IPS-NIHi7 (cell line): ENCODE measurements at regions not wholly inside any gene's neighbourhood (a gene's known extent, or its start where the extent isn't known, plus 50 kb on each side); places are given as distances from the start of the nearest gene placed in this dataset.

Experiments
- DNase-seq: peaks from one replicate; pipeline ENCODE4 v3.0.0; 2012; ENCODE audit warnings: mixed read lengths; ENCODE audit errors: extremely low spot score

DNA sequence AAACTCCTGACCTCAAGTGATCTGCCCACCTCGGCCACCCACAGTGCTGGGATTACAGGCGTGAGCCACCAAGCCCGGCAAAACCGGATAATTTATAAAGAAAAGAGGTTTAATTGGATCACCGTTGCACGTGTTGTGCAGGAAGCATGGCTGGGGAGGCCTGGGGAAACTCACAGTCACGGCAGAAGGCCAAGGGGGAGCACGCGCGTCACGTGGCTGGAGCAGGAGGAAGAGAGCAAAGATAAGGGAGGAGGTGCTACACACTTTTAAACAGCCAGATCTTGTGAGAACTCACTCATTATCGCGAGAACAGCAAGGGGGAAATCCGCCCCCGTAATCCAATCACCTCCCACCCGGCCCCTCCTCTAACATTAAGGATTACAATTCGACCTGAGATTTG lies 177.9 kb upstream of the TENM3 start:
- DNase-seq: no peak

DNA sequence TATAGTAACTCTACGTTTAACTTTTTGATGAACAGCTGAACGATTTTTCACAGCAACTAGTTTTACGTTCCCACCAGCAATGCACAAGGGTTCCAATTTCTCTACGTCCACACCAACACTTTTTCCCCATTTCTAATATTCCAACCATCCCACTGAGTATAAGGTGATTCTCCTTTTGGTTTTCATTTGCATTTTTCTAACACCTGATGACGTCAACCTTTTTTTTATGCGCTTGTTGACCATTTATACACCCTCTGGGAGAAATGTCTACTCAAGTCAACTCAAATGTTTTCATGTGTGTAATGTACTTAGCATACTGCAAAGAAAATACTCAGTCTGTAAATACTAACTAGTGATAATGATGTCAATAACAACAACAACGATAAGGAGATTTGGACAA lies 177.2 kb upstream of the TENM3 start:
- no peak for DNase-seq

DNA sequence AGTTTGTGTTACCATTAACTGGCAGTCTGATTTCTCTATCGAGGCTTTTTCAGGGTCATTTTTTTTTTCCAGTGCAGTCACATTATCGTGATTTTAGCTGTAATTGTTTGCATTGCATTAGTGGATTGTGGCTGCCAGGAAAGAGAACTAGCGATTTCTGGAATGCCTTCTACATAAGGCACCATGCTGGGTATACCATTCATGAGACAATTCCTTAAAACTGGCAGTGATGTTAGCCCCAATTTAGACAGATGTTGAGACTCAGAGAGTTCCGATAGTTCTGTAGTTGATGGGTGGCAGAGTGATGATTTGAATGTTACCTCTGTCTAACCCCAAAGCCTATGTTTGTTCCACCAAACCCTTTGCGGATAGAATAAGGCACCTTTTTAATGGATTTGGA lies 175.4 kb upstream of the TENM3 start:
- DNase-seq: no peak

DNA sequence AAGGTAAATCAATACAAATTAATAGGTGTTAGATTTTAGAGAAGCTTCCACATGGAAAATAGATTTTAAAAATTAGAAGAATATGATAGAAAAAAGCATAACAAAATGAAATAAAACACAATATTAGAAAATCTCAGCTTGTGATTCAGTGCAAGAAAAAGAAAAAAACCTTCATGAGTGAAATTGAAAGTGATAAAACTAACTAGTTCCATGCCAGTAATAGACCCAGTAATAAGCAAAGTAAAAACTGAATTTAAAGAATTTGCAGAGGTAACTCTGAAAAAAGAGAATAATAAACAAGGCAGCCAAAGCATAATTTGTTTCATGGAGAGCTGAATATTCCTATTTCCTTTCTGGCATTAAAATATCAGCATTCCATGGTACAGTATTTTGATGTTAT lies 174.3 kb upstream of the TENM3 start:
- no peak for DNase-seq

DNA sequence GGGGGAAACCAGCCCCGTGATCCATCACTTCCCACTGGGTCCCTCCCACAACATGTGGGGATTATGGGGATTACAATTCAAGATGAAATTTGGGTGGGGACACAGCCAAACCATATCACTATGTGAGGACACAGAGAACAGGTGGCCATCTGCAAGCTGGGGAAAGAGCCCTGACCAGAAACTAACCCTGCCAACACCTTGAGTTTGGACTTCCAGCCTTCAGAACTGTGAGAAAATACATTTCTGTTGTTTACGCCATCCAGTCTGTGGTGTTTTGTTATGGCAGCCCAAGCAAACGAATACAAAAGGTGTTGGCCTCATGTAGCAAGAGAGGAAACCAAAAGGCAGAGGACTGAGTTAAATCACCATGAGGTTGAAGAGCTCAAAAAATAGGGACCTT lies 169.9 kb upstream of the TENM3 start:
- no peak for DNase-seq

DNA sequence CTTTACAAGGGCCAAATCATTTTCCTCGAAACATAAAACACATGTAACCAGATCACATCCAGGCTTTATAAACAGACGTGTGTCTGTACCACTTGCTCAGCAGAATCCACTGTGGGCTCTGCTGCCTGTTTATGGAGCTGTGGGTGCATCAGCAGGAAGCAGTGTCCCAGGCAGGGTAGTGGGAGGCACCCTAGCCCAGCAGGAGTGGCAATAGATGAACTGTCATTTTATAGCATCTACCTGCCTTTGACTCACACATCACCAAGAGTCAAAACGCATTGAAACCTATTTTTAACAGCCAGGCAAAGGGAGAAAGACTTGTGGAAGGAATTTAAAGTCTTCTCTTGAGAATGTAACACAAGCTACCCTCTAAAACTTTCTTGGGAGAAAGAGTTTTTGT lies 169.1 kb upstream of the TENM3 start:
- DNase-seq: no peak

DNA sequence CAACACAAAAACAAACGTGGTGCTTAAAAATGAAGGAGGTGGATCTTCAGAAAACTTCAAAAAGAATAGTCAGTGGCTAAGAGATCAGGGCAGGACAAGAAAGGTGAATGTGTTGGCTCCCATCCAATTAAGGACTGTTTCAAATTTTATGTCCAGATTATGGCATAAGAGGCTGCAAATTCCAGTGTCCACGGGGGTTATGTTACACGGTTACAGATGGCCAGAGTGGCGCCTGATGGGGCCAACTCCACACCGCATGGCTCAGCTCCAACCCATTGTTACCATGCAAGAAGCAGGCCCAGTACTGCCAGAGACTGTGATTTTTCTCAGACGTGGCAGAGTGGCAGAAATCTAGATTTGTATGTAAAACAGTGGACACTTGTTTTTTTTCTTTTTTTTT lies 168.4 kb upstream of the TENM3 start:
- no peak for DNase-seq

DNA sequence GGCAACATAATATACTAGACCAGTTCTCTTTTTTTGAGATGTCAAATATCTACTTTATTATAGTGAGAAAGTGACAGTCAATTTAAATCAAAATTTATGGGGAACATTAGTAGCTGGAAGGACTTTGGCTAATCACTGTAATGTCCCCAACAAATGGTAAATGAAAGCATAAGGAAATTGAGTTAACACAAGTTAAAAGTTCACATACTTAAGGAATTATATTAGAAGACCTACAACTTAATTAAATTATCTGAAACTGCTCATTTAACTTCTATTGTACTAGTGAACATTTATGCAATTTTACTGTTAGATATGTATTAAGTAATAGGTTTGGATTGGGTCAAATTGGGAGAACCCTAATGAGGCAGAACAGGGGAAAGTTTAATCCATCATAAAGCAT lies 160.3 kb upstream of the TENM3 start:
- no peak for DNase-seq

DNA sequence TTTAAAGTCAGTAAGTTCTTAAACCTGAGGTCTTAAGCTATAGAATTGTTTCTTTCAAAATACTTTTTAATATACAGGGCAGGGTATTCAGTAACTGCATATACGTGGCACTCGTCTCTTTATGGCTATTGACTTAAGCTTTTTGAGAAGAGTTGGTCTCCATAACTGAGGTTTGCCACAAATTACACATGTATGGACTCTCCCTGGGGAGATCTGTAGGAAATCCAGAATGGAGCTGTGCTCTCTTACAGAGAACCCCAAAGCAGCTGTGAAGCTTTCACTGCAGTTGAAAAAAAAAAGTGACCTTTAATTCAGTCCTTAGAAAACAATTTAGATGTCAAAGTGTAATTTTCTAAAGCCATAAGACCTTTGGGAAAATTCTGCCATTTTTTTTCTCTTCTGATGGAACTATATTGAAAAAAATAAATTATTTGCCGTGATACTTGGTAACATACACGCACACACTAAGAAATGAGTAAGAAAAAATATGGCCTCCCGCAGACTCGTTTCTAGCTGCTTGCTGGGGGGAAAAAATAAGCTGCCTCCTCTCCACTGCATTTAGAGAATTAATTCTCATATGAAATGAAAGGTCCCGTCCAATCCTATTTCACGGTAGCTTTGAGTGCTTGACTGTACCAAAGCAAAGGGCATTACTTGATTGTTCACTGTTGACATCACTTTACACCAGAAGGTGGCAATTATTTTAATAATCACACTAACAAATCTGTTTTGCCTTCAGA lies 159.4 kb upstream of the TENM3 start:
- no peak for DNase-seq

DNA sequence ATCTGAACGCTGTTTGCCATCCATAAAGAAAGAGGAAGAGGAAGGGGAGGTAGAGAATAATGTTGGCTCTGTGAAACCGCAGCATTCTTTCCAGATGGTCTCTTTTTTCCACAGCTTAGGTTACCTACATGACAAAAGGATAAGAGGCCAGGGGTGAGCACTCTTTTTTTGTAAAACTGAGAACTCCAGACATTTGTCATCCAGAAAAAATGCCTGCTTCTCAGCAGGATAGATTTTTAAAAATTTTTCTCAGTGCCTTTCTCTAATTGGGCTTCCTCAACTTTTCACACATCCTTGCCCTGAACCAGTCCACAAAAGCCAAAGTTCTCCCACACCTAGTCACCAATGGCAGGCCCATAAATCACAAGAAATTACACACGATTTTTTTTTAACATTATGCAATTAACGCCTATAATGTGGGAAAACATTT lies 158.1 kb upstream of the TENM3 start:
- DNase-seq: no peak

DNA sequence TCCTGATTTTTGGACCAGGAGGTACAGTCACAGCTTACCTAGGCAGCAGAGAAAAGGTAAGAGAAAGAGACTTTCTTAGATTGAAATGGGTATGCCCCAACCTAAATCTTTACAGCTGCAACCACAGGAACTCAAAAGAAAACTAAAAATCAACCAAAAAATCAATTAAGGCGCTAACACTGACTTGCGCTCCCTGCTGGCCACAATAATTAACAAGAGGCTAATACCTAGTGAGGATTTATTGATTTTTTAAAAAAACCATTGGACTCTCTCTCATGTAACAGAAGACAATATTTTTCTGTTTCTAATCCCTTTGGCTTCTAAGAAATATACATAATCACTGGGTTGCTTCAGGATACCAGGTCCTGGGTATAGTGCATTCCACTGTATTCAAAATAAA lies 153.9 kb upstream of the TENM3 start:
- no peak for DNase-seq

DNA sequence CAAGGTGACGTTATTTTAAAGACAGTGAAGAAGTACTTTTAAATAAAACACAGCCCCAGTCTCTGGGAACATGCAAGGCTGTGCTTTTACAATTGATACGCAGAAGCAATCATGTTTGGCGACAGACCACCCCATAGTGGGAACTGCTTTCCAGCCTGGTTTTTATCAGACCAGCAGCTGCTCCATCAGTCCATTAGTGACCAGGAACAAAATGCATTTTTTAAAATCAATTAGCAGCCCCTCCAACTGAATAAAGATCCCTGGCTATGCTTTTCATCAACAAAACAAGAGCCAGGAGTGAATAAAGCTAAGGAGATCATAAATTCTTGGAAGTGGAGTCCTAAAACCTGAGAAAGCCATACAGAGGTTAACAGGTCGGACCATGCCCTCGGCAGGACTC lies 153.0 kb upstream of the TENM3 start:
- DNase-seq: no peak

DNA sequence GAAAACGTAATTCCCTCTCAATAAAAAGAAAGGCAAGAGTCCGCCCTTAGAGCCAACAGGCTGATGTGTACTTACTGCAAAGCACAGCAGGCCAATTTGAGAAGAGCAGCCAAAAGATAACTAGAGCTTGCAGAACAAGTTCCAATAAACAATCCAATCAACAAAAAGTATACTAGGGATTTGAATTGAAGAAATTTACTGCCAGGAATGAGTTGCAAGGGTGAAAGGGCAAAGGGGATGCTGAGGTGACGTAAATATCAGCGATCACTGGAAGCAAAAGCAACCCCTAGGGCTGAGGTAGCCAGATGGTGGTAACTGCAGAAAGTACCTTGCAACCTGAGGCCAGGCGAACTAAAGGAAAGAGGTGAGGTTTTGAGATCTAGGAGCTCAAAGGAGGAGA lies 152.1 kb upstream of the TENM3 start:
- DNase-seq: no peak

DNA sequence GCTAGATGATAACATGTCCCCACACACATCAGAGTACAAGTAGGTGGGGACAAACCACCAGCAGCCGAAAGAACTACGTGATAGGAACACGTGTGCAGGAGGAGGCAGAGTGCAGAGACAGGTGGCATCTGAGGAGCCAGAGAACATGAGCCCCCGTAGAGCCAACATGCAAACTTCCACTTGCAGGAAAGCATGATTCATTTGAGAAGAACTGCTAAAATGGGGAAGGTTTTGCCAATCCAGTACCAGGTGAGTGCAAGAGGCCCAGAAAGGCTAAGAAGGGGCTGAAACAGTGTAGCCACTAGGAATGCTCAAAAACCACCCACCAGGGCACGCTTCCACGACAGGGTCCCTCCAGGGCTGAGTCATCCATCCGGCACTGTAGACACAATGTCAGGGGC lies 149.8 kb upstream of the TENM3 start:
- DNase-seq: no peak

DNA sequence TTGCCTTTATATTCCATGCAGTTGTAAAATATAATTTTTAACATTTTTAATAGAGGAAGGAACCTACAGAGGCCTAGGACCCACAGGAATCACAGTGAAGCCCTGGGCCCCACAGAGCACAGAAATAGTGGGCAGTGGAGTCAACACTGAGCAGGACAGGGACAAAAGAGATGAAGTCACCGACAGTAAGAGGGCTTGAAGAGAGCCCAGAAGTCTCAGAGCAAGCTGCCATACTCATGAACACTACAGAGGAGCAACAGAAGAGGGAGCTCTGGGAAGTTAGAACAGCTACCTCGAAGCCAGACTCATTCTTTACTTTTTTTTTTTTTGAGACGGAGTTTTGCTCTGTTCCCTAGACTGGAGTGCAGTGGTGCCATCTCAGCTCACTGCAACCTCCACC lies 149.3 kb upstream of the TENM3 start:
- DNase-seq: no peak

DNA sequence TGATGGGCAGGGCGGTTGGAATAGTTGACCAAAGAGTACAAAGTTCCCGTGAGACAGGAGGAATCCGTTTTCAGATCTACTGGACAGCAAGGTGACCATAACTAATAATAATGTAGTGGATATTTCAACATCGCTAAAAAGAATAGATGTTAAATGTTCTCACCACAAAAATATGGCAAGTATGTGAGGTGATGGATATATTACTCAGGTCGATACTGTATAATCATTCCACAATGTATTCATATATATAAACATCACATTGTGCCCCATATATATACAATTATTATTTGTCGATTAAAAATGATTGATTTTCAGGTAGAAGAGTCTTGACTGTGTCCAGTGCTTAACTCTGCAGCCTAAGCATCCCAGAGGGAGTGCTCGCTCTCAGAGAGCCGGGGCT lies 141.6 kb upstream of the TENM3 start:
- no peak for DNase-seq

DNA sequence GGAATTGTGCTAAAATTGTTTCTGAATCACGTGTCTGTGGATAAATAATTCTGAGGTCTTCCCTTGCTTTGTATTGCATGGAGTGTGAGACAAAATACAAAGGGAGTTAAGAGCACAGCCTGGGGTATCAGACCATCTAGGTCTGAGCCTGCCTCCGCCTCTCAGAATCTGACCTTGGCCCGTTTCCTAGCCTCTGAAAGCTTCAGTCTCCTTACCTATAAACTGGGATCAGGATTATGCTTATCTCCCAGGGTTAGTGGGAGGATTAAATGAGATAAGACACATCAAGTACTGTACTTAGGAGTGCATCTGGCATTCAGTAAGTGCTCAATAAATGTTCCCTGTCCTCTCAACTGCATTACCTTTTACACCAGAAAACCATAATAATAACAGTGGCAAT lies 140.6 kb upstream of the TENM3 start:
- DNase-seq: no peak

DNA sequence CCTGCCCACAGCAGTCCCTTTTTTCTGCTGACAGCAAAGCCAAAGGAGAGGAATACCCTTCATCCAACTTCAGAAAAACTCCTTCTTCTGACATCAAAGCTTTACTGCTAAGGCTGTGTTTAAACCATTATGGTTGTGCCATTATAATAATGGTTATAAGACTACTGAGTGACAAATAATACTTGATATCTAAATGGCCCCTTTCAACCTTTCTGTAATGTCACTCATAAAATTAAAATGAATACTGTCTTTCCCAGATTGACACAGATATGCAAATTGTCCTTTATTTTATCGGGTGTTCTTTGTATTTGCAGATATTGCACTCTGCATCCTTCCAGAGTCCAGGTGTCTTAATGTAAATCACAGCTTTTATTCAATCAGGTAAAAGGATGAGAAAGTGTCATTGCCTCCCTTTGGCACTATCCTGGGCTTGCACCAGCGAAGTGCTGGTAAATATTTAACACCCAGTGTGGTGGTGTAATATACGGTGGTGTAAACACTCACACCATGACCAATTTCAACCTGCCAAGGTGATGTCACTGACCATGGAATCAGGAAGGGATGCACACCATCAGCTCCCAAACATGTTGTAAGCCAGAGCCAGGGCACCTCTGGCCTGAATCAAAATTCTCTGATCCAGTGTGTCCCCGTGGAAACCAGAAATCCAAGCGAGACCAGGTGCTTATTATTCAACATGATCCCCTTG lies 139.4 kb upstream of the TENM3 start:
- DNase-seq: no peak

DNA sequence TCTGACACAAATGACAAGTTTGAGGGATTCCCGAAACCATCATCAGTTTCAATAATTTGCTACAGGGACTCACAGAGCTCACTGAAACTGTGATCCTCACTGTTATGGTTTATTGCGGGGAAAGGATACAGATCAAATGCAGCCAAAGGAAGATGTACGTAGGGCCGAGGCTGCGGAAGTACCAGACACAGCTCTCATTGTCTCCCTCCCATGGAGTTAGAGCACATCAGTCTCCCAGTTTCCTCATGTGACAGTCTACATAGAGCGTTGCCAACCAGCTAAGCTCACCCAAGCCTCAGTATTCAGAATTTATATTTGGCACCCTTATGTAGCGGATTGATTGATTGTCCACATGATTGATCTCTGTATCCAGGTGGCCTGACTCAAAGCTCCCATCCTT lies 137.8 kb upstream of the TENM3 start:
- no peak for DNase-seq

DNA sequence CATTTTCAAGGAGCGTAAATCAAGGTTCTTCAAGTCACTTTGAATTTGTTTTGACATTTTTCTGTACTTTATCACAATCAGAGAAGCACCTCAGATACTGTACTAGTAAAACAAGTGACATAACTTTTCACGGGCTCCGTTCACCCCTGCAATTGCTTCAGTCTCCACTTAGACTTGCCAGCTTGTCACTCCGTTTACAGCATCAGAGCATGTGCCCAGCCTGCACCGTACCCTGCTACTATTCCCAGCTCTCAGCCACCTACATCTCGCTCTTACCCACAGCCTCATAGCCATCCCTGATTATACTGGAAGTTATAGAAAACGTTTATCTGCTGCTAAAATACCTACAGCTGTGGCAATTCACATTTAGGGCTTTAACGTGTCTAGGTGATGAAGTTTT lies 135.3 kb upstream of the TENM3 start:
- DNase-seq: no peak

DNA sequence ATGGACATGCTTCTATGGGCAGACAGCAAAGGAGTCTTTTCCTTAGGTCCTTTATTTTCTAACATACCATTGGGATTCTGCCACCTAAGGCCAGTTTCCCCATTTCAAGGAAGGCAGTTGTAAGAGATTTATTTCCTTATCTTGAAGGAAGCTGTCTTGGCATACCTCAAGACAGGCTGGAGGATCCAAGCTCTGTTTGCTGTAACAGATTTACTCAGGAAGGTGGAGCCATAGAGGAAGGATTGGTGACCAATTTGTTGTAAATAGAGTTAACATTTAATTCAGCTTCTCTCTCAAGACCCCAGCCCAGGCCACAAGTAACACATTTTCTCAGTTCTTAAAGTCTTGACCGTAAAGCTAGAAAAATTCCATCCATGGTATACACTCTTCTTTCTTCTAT lies 131.6 kb upstream of the TENM3 start:
- DNase-seq: peak; percentile 28

DNA sequence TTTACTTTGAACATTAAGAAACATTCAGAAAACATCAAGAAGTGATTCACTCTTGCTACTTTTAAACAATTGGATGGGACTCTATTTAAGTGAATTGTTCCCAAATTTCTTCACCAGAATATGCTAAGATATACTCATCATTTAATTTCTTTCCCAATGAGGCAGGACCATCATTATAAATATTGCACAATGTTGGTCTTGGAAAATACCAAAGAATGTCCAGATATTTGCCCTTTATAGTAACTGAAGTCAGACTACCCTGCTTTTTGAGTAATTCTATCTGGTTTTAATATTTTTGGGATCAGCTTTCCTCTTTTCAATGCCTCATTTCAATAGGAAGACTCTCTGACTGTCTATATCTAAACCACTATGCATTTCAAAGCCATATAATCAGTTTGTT lies 129.4 kb upstream of the TENM3 start:
- DNase-seq: no peak

DNA sequence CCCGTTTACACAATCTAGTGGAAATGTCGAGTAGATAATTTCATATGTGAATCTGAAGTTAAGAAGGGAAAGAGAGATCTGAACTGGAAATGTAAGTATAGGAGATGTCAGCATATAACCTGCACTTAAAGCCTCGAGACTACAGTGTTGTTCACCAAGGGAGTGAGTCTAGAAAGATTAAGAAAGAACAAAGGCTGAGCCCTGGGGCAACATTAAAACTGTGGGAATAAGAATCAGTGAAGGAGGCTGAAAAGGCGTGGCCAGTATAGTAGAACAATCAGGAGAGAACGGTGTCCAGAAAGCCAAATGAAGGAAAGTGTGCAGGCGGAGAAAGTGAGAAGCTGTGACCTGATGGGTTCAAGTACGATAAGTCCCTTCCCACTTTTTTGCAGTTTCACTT lies 118.8 kb upstream of the TENM3 start:
- no peak for DNase-seq

DNA sequence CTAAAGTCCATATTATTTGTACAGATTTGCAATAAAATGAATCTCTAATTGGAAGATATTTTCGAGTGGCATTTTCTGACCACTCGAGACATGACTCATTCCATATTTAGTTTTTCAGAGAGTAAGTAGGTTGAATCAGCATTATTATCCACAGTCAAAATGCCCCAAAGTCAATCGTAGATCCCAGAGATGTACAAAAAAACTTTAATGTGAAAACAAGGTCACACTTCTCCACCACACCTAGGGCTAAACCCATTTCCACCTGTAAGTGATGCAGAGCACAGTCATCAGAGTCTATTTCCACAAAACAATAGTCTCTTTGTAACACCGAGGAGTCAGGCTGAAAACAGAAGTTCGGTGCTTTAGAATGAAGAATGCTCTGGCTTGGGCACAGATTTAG lies 117.1 kb upstream of the TENM3 start:
- DNase-seq: no peak
